ENCODE measurements at regions not wholly inside any gene's neighbourhood (a gene's known extent, or its start where the extent isn't known, plus 50 kb on each side); places are given as distances from the start of the nearest gene placed in this dataset.

- Mint-ChIP-seq H3K27ac (ENCODE audit: unreplicated experiment) (no peak overlapping the region), H3K36me3 (ENCODE audit: insufficient read depth, unreplicated experiment) (no peaks in the 10 kb centered on the region), H3K27me3 (ENCODE audit: unreplicated experiment) (peaks cover 81% of the 10 kb centered on the region), H3K4me1 (ENCODE audit: low read depth, unreplicated experiment) (no peaks in the 10 kb centered on the region), H3K4me3 (ENCODE audit: low read depth, unreplicated experiment) (no peak overlapping the region), H3K9me3 (ENCODE audit: low read depth, unreplicated experiment) (no peaks in the 10 kb centered on the region)
- TF ChIP-seq, protein P1, sequence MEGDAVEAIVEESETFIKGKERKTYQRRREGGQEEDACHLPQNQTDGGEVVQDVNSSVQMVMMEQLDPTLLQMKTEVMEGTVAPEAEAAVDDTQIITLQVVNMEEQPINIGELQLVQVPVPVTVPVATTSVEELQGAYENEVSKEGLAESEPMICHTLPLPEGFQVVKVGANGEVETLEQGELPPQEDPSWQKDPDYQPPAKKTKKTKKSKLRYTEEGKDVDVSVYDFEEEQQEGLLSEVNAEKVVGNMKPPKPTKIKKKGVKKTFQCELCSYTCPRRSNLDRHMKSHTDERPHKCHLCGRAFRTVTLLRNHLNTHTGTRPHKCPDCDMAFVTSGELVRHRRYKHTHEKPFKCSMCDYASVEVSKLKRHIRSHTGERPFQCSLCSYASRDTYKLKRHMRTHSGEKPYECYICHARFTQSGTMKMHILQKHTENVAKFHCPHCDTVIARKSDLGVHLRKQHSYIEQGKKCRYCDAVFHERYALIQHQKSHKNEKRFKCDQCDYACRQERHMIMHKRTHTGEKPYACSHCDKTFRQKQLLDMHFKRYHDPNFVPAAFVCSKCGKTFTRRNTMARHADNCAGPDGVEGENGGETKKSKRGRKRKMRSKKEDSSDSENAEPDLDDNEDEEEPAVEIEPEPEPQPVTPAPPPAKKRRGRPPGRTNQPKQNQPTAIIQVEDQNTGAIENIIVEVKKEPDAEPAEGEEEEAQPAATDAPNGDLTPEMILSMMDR (IDR thresholded peaks at IDR 0.05; ENCODE audit: unreplicated experiment) = no peak
- BruUV-seq (replicated peaks) = no TSS peak
- DNase-seq = no peak
- intact Hi-C loops (cut with micrococcal nuclease; ENCODE audit: unreplicated experiment) = no loop called here
- CTCF ChIA-PET = no interaction called here
These were observed 209.0 kb upstream of the MVB12B start for GRCh38 chr9:126117631-126118030.

- CTCF ChIA-PET = no interaction called here
- H3K27ac Mint-ChIP-seq (ENCODE audit: unreplicated experiment) = no peak overlapping the region
- H3K4me3 Mint-ChIP-seq (ENCODE audit: low read depth, unreplicated experiment) = no peak overlapping the region
These were observed 206.9 kb upstream of the MVB12B start for GRCh38 chr9:126119731-126120130.

GRCh38 chr9:126122901-126123616 lies 203.6 kb upstream of the MVB12B start:
- H3K4me3 Mint-ChIP-seq (ENCODE audit: low read depth, unreplicated experiment) = no peak overlapping the region
- intact Hi-C loops (cut with micrococcal nuclease; ENCODE audit: unreplicated experiment) = no loop called here
- no peaks in the 10 kb centered on the region for H3K9me3 Mint-ChIP-seq (ENCODE audit: low read depth, unreplicated experiment)
- H3K27me3 Mint-ChIP-seq (ENCODE audit: unreplicated experiment) = peaks cover 81% of the 10 kb centered on the region
- no peaks in the 10 kb centered on the region for H3K36me3 Mint-ChIP-seq (ENCODE audit: insufficient read depth, unreplicated experiment)
- CTCF ChIA-PET = no interaction called here
- no TSS peak for BruUV-seq (replicated peaks)
- TF ChIP-seq, protein P1 (IDR thresholded peaks at IDR 0.05; ENCODE audit: unreplicated experiment) = no peak
- DNase-seq = no peak
- H3K4me1 Mint-ChIP-seq (ENCODE audit: low read depth, unreplicated experiment) = no peaks in the 10 kb centered on the region
- H3K27ac Mint-ChIP-seq (ENCODE audit: unreplicated experiment) = no peak overlapping the region

More at GRCh38 chr9:126119731-126120130, 206.9 kb upstream of the MVB12B start:
- no peaks in the 10 kb centered on the region for H3K36me3 Mint-ChIP-seq (ENCODE audit: insufficient read depth, unreplicated experiment)
- no peak for DNase-seq
- no TSS peak for BruUV-seq (replicated peaks)
- TF ChIP-seq, protein P1 (IDR thresholded peaks at IDR 0.05; ENCODE audit: unreplicated experiment) = no peak
- H3K9me3 Mint-ChIP-seq (ENCODE audit: low read depth, unreplicated experiment) = no peaks in the 10 kb centered on the region
- intact Hi-C loops (cut with micrococcal nuclease; ENCODE audit: unreplicated experiment) = no loop called here
- no peaks in the 10 kb centered on the region for H3K4me1 Mint-ChIP-seq (ENCODE audit: low read depth, unreplicated experiment)
- peaks cover 81% of the 10 kb centered on the region for H3K27me3 Mint-ChIP-seq (ENCODE audit: unreplicated experiment)

DNA sequence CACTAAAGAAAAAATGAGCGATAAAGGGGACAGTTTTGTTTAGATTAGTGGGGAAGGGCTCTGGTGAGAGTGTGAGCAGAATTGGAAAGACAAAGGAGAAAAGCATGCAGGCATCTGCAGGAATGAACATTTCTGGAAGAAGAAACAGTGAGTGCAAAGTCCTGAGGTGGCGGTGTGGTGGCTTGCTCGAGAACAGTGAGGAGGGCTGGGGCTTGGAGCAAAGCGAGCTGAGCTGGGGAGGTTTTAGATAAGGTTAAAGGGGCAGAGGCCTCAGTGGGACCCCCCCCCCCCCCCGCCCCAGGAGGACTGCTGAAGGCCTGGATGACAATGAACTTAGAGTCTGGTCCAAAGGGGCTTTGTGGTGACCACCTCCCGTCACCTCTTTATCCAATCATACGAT lies 202.7 kb upstream of the MVB12B start:
- no peak for DNase-seq
- BruUV-seq (replicated peaks) = no TSS peak
- no peak overlapping the region for H3K27ac Mint-ChIP-seq (ENCODE audit: unreplicated experiment)
- intact Hi-C loops (cut with micrococcal nuclease; ENCODE audit: unreplicated experiment) = no loop called here
- TF ChIP-seq, protein P1 (IDR thresholded peaks at IDR 0.05; ENCODE audit: unreplicated experiment) = no peak
- H3K36me3 Mint-ChIP-seq (ENCODE audit: insufficient read depth, unreplicated experiment) = no peaks in the 10 kb centered on the region
- H3K9me3 Mint-ChIP-seq (ENCODE audit: low read depth, unreplicated experiment) = no peaks in the 10 kb centered on the region
- H3K4me1 Mint-ChIP-seq (ENCODE audit: low read depth, unreplicated experiment) = no peaks in the 10 kb centered on the region
- no peak overlapping the region for H3K4me3 Mint-ChIP-seq (ENCODE audit: low read depth, unreplicated experiment)
- H3K27me3 Mint-ChIP-seq (ENCODE audit: unreplicated experiment) = peaks cover 90% of the 10 kb centered on the region
- CTCF ChIA-PET = no interaction called here
